HEK293 (cell line): ENCODE measurements at regions not wholly inside any gene's neighbourhood (a gene's known extent, or its start where the extent isn't known, plus 50 kb on each side); places are given as distances from the start of the nearest gene placed in this dataset.

Experiments used
- CTCF ChIA-PET: fragments of 350-600 bp; formaldehyde crosslinking; extraction: SDS; loops from one replicate; lab custom pipeline; 2021; ENCODE audit warnings: antibody characterized with exemption; lab: Yijun Ruan, JAX
- POLR2A ChIA-PET: fragments of 300-600 bp; formaldehyde crosslinking; extraction: SDS; loops from one replicate; lab custom pipeline; 2020; ENCODE audit warnings: antibody characterized with exemption, inconsistent platforms; lab: Yijun Ruan, JAX
- H3K27ac ChIP-seq: fragments of 200-500 bp; sonication (Bioruptor generic); 2 replicates; pipeline ENCODE4 v1.5.1; 2014; ENCODE audit warnings: low read depth, low read length, control low read depth, inconsistent platforms; ENCODE audit errors: extremely low read depth
- H3K36me3 ChIP-seq, 2 experiments: fragments of 200-500 bp in 1 of 2; sonication (Bioruptor generic) in 1 of 2; 1 replicate in 1 of 2; 2 replicates in 1 of 2; pipeline ENCODE4 v1.5.1; 2014 to 2017; ENCODE audit warnings: inconsistent platforms in 2 of 2, low read length in 2 of 2; ENCODE audit not compliant: control insufficient read depth in 2 of 2, insufficient read depth in 1 of 2
- H3K4me1 ChIP-seq: fragments of 200-500 bp; sonication (Bioruptor generic); 2 replicates; pipeline ENCODE4 v1.5.1; 2014; ENCODE audit warnings: mild to moderate bottlenecking, low read length, inconsistent platforms; ENCODE audit not compliant: control insufficient read depth, insufficient read depth
- H3K4me3 ChIP-seq: 2 replicates; pipeline ENCODE4 v1.5.1; 2011; ENCODE audit warnings: low read depth, mild to moderate bottlenecking, control low read depth, low read length, moderate library complexity
- H3K9me3 ChIP-seq: fragments of 200-500 bp; sonication (Bioruptor generic); 2 replicates; pipeline ENCODE4 v1.5.1; 2014; ENCODE audit warnings: low read depth, low read length, inconsistent platforms; ENCODE audit not compliant: control insufficient read depth, insufficient read depth
- ATF2 ChIP-seq: fragments of 450-650 bp; formaldehyde crosslinking; IDR thresholded peaks from 2 replicates; pipeline ENCODE4 v1.5.1; 2016; ENCODE audit warnings: missing biosample characterization, missing genetic modification characterization, low read depth
- PRDM1 ChIP-seq: fragments of 450-650 bp; formaldehyde crosslinking; IDR thresholded peaks from 2 replicates; pipeline ENCODE4; 2016; ENCODE audit warnings: missing biosample characterization, missing genetic modification characterization
- RBAK ChIP-seq: fragments of 450-650 bp; formaldehyde crosslinking; IDR thresholded peaks from 2 replicates; pipeline ENCODE4 v1.5.1; 2016; ENCODE audit warnings: missing biosample characterization, missing genetic modification characterization
- REPIN1 ChIP-seq: fragments of 450-650 bp; formaldehyde crosslinking; IDR thresholded peaks from 2 replicates; pipeline ENCODE4 v1.5.1; 2017; ENCODE audit warnings: missing biosample characterization, missing genetic modification characterization, low read depth
- YY2 ChIP-seq: fragments of 450-650 bp; formaldehyde crosslinking; IDR thresholded peaks from 2 replicates; pipeline ENCODE4 v1.5.1; 2016; ENCODE audit warnings: missing biosample characterization, missing genetic modification characterization
- ZBTB8A ChIP-seq: fragments of 450-650 bp; formaldehyde crosslinking; IDR thresholded peaks from 2 replicates; pipeline ENCODE4 v1.5.1; 2016; ENCODE audit warnings: missing biosample characterization, missing genetic modification characterization
- ZNF133 ChIP-seq: fragments of 450-650 bp; formaldehyde crosslinking; IDR thresholded peaks from 2 replicates; pipeline ENCODE4 v1.5.1; 2016; ENCODE audit warnings: missing biosample characterization, missing genetic modification characterization
- ZNF394 ChIP-seq: fragments of 450-650 bp; formaldehyde crosslinking; IDR thresholded peaks from 2 replicates; pipeline ENCODE4 v1.5.1; 2016; ENCODE audit warnings: missing biosample characterization, missing genetic modification characterization, mild to moderate bottlenecking, moderate library complexity, borderline replicate concordance
- ZNF416 ChIP-seq: fragments of 450-650 bp; formaldehyde crosslinking; IDR thresholded peaks from 2 replicates; pipeline ENCODE4 v1.5.1; 2016; ENCODE audit warnings: missing biosample characterization, missing genetic modification characterization
- ZNF423 ChIP-seq: fragments of 450-650 bp; formaldehyde crosslinking; IDR thresholded peaks from 2 replicates; pipeline ENCODE4 v1.5.1; 2016; ENCODE audit warnings: missing biosample characterization, missing genetic modification characterization
- ZNF514 ChIP-seq: fragments of 450-650 bp; formaldehyde crosslinking; IDR thresholded peaks from 2 replicates; pipeline ENCODE4 v1.5.1; 2016; ENCODE audit warnings: missing biosample characterization, missing genetic modification characterization
- ZNF623 ChIP-seq: fragments of 450-650 bp; formaldehyde crosslinking; IDR thresholded peaks from 2 replicates; pipeline ENCODE4 v1.5.1; 2016; ENCODE audit warnings: missing biosample characterization, missing genetic modification characterization
- ZNF645 ChIP-seq: fragments of 450-650 bp; formaldehyde crosslinking; IDR thresholded peaks from 2 replicates; pipeline ENCODE4; 2016; ENCODE audit warnings: missing biosample characterization, missing genetic modification characterization
- ZNF660 ChIP-seq: fragments of 450-650 bp; IDR thresholded peaks from 2 replicates; pipeline ENCODE4 v1.5.1; 2018; ENCODE audit warnings: missing biosample characterization, mild to moderate bottlenecking, missing genetic modification characterization
- ZNF701 ChIP-seq: fragments of 450-650 bp; formaldehyde crosslinking; IDR thresholded peaks from 2 replicates; pipeline ENCODE4 v1.5.1; 2016; ENCODE audit warnings: missing biosample characterization, missing genetic modification characterization
- ZNF707 ChIP-seq: fragments of 450-650 bp; formaldehyde crosslinking; IDR thresholded peaks from 2 replicates; pipeline ENCODE4 v1.5.1; 2016; ENCODE audit warnings: missing biosample characterization, missing genetic modification characterization
- ZSCAN18 ChIP-seq: fragments of 450-650 bp; formaldehyde crosslinking; IDR thresholded peaks from 2 replicates; pipeline ENCODE4 v1.5.1; 2016; ENCODE audit warnings: missing biosample characterization, missing genetic modification characterization
- ZSCAN23 ChIP-seq: fragments of 450-650 bp; formaldehyde crosslinking; IDR thresholded peaks from 2 replicates; pipeline ENCODE4 v1.5.1; 2016; ENCODE audit warnings: missing biosample characterization, missing genetic modification characterization
- ZSCAN5A ChIP-seq: fragments of 450-650 bp; formaldehyde crosslinking; IDR thresholded peaks from 2 replicates; pipeline ENCODE4 v1.5.1; 2016; ENCODE audit warnings: missing biosample characterization, missing genetic modification characterization

- no peaks in the 10 kb centered on the region for H3K4me1 ChIP-seq
Observed at GRCh38 chr7:125529249-125529648, 599.6 kb upstream of the POT1 start.

GRCh38 chr7:125526958-125527357 is 597.3 kb upstream of the POT1 start:
- ChIA-PET POLR2A (no interaction called here), CTCF (no interaction called here)
- no peaks in the 10 kb centered on the region for H3K36me3 ChIP-seq
- H3K4me1 ChIP-seq = no peaks in the 10 kb centered on the region
- no peak overlapping the region for H3K27ac ChIP-seq
- no peak overlapping the region for H3K4me3 ChIP-seq
- H3K9me3 ChIP-seq = no peaks in the 10 kb centered on the region
- TF ChIP-seq ZBTB8A (tag by site-specific recombination) (no peak), ZNF416 (tag by site-specific recombination) (no peak), ZSCAN18 (tag by site-specific recombination) (no peak), ATF2 (tag by site-specific recombination) (no peak)

More at GRCh38 chr7:125529249-125529648, 599.6 kb upstream of the POT1 start:
- H3K27ac ChIP-seq = no peak overlapping the region
- H3K4me3 ChIP-seq = no peak overlapping the region
- TF ChIP-seq REPIN1 (tag by site-specific recombination) (no peak), ZNF701 (tag by site-specific recombination) (no peak), ZNF623 (no peak), YY2 (tag by site-specific recombination) (no peak), RBAK (tag by site-specific recombination) (no peak), PRDM1 (tag by site-specific recombination) (no peak), ZSCAN5A (tag by site-specific recombination) (no peak), ZNF394 (tag by site-specific recombination) (no peak), ZSCAN23 (tag by site-specific recombination) (no peak), ZNF423 (tag by site-specific recombination) (no peak), ZNF133 (tag by site-specific recombination) (no peak), ZNF514 (tag by site-specific recombination) (no peak), ZNF645 (no peak), ZNF660 (tag by site-specific recombination) (no peak), ZNF707 (tag by site-specific recombination) (no peak), ATF2 (tag by site-specific recombination) (no peak)
- no peaks in the 10 kb centered on the region for H3K9me3 ChIP-seq
- CTCF ChIA-PET = no interaction called here
- POLR2A ChIA-PET = no interaction called here
- H3K36me3 ChIP-seq = no peaks in the 10 kb centered on the region
